ENCODE measurements at regions not wholly inside any gene's neighbourhood (a gene's known extent, or its start where the extent isn't known, plus 50 kb on each side); places are given as distances from the start of the nearest gene placed in this dataset.

GRCh38 chr13:78054157-78054556, 135.5 kb upstream of the EDNRB start:
- Histone ChIP-seq H3K27ac (ENCODE audit: low read depth in 1 of 2, low read length in 2 of 2) (no peak overlapping the region), H3K4me3 (replicated peaks in 1 of 3; ENCODE audit: low read depth in 2 of 3, low read length in 3 of 3) (no peak overlapping the region), H3K36me3 (replicated peaks in 1 of 2; ENCODE audit: control insufficient read depth in 1 of 2, insufficient read depth in 2 of 2, low read length in 2 of 2) (no peaks in the 10 kb centered on the region), H3K9ac (ENCODE audit: insufficient read depth, low read length, poor library complexity, severe bottlenecking) (no peak overlapping the region), H3K9me3 (replicated peaks in 1 of 2; ENCODE audit: control insufficient read depth in 1 of 2, insufficient read depth in 1 of 2, low read length in 2 of 2) (peaks cover 19 to 21% of the 10 kb centered on the region in 2 donors), H3K4me1 (ENCODE audit: control insufficient read depth in 1 of 2, insufficient read depth in 2 of 2, low read length in 2 of 2) (no peaks in the 10 kb centered on the region), H4K20me1 (ENCODE audit: insufficient read depth, low read length) (no peaks in the 10 kb centered on the region), H2AFZ (ENCODE audit: insufficient read depth, low read depth, low read length, poor library complexity, severe bottlenecking) (no peak overlapping the region), H3K27me3 (ENCODE audit: control insufficient read depth in 2 of 2, insufficient read depth in 2 of 2, low read length in 2 of 2) (no peaks in the 10 kb centered on the region), H3K79me2 (ENCODE audit: insufficient read depth, low read length) (no peaks in the 10 kb centered on the region), H3K4me2 (replicated peaks; ENCODE audit: extremely low read depth, low read length, poor library complexity, severe bottlenecking) (no peak overlapping the region)
- no peak for DNase-seq
- no peaks in the 10 kb centered on the region for H3K36me3 Mint-ChIP-seq
- no peaks in the 10 kb centered on the region for H3K27me3 Mint-ChIP-seq (ENCODE audit: low read depth in 3 of 3)
- H3K4me1 Mint-ChIP-seq: no peaks in the 10 kb centered on the region
- 100% methylated on average over 1 of the region's 3 CpGs for WGBS (ENCODE audit: insufficient coverage)
- H3K27ac Mint-ChIP-seq: no peak overlapping the region
- intact Hi-C loops (cut with micrococcal nuclease): no loop called here
- no peak overlapping the region for H3K4me3 Mint-ChIP-seq
- no peak for TF ChIP-seq CTCF (IDR thresholded peaks at IDR 0.05)
- H3K9me3 Mint-ChIP-seq: peaks cover 13 to 24% (median 18%) of the 10 kb centered on the region in 7 donors

- no peaks in the 10 kb centered on the region for H3K27me3 ChIP-seq (ENCODE audit: control insufficient read depth in 2 of 2, insufficient read depth in 2 of 2, low read length in 2 of 2)
- no peaks in the 10 kb centered on the region for H4K20me1 ChIP-seq (ENCODE audit: insufficient read depth, low read length)
- H3K4me3 ChIP-seq (replicated peaks in 1 of 3; ENCODE audit: low read depth in 2 of 3, low read length in 3 of 3): no peak overlapping the region
- H3K27ac ChIP-seq (ENCODE audit: low read depth in 1 of 2, low read length in 2 of 2): no peak overlapping the region
- WGBS (ENCODE audit: insufficient coverage): no CpG with 5 or more reads among the region's 1 CpG
- no peak overlapping the region for H3K27ac Mint-ChIP-seq
- intact Hi-C loops (cut with micrococcal nuclease): no loop called here
- H3K9me3 ChIP-seq (replicated peaks in 1 of 2; ENCODE audit: control insufficient read depth in 1 of 2, insufficient read depth in 1 of 2, low read length in 2 of 2): no peaks in the 10 kb centered on the region
- no peak overlapping the region for H3K4me2 ChIP-seq (replicated peaks; ENCODE audit: extremely low read depth, low read length, poor library complexity, severe bottlenecking)
- no peak overlapping the region for H3K9ac ChIP-seq (ENCODE audit: insufficient read depth, low read length, poor library complexity, severe bottlenecking)
- no peaks in the 10 kb centered on the region for H3K4me1 ChIP-seq (ENCODE audit: control insufficient read depth in 1 of 2, insufficient read depth in 2 of 2, low read length in 2 of 2)
- H3K9me3 Mint-ChIP-seq: peaks cover 0 to 3% (median 0%) of the 10 kb centered on the region in 7 donors
- H2AFZ ChIP-seq (ENCODE audit: insufficient read depth, low read depth, low read length, poor library complexity, severe bottlenecking): no peak overlapping the region
- no peak overlapping the region for H3K4me3 Mint-ChIP-seq
- no peaks in the 10 kb centered on the region for H3K36me3 ChIP-seq (replicated peaks in 1 of 2; ENCODE audit: control insufficient read depth in 1 of 2, insufficient read depth in 2 of 2, low read length in 2 of 2)
- peaks cover 0 to 1% (median 0%) of the 10 kb centered on the region in 3 donors for H3K27me3 Mint-ChIP-seq (ENCODE audit: low read depth in 3 of 3)
- DNase-seq: no peak
- H3K36me3 Mint-ChIP-seq: no peaks in the 10 kb centered on the region
- TF ChIP-seq CTCF (IDR thresholded peaks at IDR 0.05): no peak
- H3K79me2 ChIP-seq (ENCODE audit: insufficient read depth, low read length): no peaks in the 10 kb centered on the region
- H3K4me1 Mint-ChIP-seq: peaks cover 1% of the 10 kb centered on the region
Observed at GRCh38 chr13:78047151-78047550, 128.5 kb upstream of the EDNRB start.
